NCI-H187 treated with DMSO at 0.1 percent for 48 hours (cell line): ENCODE measurements at regions not wholly inside any gene's neighbourhood (a gene's known extent, or its start where the extent isn't known, plus 50 kb on each side); places are given as distances from the start of the nearest gene placed in this dataset.
"Not testable (repeated sequence)": the region's sequence is repeated elsewhere in the genome, so short reads cannot be mapped to it uniquely, and the experiment has no call there.

Experiments used
- DNase-seq: peaks from one replicate; lab custom pipeline; 2025; lab: John Stamatoyannopoulos, UW

DNA sequence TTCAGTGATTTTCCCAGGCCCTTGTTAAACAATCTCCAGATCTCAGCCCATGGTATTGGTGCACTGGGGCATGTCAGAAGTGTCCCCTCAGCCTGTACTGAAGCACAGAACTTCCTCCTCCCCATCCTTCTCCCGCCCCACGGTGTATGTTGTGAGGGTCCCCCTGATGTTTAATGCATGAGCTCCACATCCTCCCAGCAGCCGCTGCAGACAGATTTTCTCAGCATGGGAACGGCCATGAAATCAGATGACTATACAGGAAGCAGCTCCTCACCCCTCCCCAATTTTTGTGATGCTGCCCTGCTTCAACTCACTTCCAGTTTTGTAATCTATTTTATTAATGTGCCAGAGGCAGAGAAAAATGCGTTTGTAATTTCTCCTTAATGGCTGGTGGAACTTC lies 406.0 kb downstream of the MIAT start:
- DNase-seq = no peak

DNA sequence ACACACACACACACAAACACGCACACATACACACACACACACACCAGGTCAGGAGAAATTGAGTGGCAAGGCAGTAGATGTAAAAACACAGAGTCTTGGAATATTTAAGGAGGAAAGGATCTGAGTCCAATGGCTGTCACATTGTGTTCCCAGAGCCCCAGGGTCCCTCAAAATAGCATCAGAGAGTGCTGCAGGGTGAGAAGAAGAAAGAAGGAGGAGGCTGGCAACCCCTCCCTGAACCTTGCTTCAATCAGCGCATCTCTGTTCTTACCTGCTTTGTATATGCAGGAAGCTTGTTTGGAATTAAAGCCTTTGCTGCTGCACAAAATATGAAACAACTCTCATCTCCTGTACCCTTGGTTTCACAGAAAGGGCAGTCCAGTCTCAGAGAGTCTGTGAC lies 406.5 kb downstream of the MIAT start:
- DNase-seq = no peak

DNA sequence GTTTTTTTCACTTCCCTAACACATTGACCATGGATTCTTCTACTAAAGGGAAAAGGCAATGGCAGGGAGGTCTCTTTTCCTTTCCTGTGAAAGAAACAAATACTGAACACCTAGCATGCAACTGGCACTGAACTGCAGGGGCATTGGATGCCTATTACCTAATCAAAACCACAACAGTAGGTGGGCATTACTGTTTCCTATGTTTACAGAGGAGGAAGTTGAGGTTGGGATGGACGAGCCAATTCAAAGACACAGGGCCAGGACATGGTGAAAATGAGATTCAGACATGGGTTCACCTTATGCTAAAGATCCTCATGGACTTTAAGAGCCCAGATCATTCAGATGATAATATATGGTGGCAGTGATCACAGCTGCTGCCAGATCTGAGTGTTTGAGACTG lies 407.0 kb downstream of the MIAT start:
- no peak for DNase-seq

DNA sequence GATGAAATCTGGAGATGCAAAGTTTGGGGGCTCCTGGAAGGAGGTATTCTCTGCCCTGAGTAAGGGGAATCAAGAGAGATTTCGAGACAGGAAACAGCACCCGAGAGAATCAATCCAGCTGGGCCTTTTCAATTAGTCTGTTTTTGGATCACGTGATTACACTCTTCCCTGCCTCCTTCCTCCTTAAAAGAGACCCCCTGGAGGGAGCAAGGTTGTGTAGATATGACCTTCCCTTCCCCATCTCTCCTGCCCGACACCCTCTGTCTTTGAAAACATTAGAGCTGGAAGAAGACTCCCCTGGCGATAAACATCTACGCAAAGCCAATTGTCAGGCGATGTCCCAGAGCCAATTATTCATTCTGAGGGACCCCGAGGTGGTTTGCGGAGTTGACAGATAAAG lies 407.9 kb downstream of the MIAT start:
- DNase-seq = no peak

DNA sequence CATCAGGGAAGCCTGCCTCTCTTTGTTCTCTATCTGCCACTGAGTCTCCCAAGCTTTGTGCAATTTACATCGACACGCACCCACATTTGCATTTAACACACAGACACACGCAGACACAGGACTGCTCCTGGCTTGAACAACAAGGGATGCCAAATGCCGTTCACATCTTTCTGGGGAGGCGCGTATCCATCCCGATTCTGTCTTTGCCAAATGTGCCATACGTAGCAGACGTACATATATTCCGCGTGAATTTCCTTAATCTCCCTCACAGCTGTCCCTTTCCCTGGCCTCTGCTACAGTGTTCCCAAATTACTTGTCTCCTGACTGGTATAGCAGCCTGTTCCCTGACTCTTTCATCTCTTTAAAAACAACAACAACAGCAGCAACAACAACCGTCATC lies 409.5 kb downstream of the MIAT start:
- DNase-seq = no peak

DNA sequence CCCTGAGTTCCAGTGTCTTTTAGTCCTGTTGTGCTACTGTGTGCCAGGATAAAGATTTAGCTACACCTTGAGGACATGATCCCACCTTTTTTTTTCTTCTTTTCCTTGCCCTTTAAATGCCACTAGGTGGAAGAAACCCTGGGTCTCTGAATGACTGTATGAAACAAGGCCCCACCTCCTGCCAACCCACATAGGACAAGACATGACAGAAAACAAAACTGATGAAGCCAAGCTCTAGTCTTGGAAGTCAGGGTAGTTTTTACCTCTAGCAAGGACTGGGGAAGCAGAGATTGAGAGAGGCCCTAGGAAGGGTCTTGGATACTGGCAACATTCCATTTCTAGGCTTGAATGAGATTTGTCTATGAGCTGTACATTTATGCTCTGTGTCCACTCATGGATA lies 410.7 kb downstream of the MIAT start:
- DNase-seq = no peak

DNA sequence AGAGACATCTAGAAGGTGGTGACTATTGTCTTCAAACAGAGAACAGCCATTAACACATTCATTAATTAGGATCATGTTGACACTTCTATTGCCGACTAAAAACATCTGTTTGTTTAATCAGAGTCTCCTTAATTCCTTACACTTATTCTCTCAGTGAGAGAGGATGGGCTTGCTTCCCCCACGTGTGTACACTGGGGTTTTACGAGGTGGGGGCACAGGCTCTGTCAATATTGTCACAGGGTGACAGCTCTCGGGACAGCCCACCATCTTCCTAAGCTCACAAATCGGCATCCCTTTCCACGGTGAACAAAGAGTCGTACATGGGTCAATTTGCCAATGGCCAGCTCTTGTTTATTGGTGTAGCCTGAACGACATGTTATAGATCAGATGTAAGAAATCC lies 413.2 kb downstream of the MIAT start:
- DNase-seq = no peak

DNA sequence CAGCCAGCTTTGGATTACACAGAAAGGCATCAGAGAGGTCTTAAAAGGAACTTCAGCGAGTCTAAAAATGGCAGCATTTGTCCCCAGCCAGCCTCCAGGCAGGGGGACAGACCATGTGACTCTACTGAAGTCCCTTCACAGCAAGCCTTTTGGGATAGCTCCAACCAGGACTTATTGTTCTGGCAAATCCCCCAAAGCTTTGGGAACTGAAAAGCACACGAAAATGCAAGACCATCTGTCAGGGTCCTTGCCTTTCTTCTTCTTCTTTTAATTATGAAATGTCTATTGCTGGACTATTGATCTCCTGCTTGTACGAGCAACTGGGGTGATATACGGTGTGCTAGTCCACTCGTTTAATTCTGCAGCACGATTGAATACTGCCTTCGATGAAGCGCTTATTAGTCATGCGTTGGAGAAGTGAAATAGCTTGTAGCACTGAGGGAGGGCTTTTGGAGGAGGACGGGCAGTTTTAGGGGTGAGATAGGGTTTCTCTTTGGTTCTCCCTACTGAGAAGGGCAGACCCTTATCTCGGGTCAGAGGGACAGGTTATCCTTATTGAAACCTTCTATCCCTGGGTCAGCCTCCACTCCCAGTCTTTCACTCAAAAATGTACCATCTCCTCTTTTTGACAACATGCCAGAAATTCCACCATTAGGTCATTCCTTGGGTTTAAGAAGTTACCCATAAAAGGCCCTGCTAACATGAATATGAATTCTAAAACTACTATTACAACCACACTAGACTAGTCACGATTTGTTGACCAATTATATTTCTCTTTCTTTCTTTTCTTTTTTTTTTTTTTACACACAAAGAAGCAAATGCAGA lies 416.4 kb downstream of the MIAT start:
- DNase-seq = no peak

DNA sequence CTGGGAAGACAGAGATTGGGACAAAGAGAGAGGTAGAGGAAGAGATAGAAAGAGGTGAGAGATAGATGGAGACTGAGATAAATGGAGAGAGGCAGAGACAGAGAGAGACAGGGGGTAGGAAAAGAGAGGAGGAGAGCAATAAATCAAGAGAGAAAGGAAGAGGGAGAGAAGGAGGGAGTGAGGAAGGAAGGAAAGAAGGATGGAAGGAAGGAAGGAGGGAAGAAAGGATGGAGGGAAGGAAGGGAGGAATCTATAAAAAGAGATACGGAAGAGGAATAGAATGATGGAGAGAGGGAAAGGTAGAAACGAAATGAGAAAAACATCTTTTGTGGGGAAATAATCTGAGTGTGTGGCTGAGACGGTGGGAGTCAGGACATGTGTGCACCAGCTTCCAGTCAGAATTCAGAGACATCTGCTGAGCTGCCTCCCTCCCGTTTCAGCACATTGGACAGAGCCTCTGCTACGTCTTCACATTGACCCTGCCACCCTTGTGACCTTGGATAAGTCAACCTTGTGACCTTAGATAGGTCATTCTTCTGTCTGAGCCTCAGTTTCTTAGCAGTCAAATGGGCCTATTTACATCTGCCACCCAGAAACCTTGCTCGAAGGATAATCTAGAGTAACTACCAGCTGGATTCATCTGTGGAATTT lies 417.8 kb downstream of the MIAT start:
- no peak for DNase-seq

DNA sequence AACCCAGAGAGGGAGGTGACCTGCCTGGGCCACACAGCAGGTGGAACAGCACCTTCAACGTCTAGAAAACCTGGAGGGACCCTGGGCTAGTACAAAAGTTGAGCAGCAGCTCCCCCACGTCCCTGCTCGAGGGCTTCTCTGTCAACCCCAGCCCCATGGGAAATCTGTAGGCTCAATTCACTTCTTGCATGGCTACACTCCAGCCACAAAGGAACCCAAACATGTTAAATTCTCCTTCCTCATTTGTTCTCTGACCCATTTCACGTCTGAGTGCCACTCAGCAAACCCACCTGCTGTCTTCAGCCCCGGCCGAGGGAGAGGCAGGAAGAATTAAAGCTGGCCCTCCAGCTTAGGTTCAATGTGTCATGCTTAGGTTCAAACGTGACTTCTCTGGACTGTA lies 418.5 kb downstream of the MIAT start:
- no peak for DNase-seq

DNA sequence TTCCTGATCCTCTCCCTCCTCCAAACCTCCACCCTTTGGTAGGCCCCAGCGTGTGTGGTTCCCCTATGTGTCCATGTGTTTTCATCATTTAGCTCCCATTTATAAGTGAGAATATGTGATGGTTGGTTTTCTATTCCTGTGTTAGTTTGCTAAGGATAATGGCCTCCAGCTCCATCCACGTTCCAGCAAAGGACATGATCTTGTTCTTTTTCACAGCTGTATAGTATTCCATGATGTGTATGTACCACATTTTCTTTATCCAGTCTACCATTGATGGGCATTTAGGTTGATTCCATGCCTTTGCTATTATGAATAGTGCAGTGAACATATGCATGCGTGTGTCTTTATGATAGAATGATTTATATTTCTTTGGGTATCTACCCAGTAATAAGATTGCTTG lies 420.7 kb downstream of the MIAT start:
- DNase-seq = not testable (repeated sequence)

DNA sequence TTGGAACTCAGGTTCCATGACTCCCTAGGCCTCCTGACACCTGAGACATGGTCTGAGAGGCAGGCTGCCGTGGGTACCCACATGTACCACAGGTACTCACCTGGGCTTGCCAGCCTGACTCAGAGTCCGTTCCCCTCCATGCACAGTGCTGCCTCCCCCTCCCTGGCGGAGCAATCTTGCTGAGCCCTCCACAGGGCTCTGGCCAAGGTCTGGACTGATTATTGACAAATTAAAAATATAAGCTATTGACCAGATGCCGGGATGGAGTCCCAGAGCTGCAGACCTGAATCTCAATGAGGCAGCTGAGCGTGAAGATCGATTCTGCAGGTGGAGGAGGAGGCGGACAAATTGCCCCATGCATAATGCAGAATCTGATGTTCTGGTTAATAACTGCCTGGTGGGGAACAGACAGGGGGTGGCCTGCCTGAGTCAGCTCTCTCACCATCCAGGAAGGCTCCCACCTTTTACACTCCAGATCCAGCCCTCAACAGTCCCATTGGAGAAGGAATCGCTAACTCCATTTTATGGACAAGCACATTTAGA lies 422.7 kb downstream of the MIAT start:
- DNase-seq = no peak

DNA sequence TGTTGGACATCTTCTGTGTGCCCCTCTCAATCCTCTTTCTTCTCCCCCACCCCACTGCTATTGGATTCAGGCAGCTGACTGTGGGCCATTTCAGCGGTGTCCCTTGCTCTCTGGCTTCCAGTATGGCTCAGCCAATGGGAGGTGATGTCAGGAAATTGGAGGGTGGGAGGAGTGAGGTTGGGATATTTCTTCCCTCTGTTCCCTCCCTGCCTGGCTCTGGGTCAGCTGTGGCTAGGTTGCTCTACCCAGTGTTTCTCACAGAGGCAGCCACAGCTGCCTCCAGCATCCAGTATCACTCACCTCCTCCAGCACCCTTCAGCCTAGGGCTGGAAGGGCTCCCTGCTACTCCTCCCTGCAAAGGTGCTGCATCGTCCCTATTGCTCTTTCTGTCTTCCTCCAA lies 423.5 kb downstream of the MIAT start:
- DNase-seq = no peak

DNA sequence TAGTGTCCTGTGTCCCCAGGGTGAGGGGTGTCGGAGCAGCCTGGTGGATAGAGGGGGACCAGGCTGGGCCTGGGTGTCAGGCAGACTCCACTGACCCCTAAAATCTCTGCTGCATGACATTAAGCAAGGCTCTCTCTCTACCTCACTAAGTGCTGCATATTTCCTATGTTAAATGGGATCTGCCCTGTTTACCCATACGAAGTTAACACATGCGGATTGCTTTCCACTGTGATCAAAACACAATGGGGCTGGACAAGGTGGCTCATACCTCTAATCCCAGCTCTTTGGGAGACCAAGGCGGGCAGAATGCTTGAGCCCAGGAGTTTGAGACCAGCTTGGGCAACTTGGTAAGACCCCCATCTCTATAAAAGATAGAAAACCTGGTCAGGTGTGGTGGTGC lies 426.2 kb downstream of the MIAT start:
- DNase-seq = no peak

DNA sequence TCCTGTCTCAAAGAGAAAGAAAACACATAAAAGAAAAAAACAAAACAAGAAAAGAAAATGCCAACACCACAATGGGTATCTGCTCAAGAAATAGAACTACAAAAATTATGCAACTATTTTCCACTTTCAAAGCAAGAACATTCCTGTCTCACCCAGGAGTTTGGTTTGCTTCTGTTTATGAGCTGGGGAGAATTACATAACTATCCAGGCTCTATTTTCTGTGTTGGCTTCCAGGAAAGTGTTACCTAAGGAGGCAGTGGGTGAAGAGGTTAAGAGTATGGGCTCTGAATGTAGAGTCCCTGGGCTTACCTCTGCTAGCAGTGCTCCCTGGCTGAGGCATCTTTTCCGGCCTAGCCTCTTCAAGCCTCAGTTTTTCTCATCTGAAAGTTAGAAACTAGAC lies 426.7 kb downstream of the MIAT start:
- no peak for DNase-seq

DNA sequence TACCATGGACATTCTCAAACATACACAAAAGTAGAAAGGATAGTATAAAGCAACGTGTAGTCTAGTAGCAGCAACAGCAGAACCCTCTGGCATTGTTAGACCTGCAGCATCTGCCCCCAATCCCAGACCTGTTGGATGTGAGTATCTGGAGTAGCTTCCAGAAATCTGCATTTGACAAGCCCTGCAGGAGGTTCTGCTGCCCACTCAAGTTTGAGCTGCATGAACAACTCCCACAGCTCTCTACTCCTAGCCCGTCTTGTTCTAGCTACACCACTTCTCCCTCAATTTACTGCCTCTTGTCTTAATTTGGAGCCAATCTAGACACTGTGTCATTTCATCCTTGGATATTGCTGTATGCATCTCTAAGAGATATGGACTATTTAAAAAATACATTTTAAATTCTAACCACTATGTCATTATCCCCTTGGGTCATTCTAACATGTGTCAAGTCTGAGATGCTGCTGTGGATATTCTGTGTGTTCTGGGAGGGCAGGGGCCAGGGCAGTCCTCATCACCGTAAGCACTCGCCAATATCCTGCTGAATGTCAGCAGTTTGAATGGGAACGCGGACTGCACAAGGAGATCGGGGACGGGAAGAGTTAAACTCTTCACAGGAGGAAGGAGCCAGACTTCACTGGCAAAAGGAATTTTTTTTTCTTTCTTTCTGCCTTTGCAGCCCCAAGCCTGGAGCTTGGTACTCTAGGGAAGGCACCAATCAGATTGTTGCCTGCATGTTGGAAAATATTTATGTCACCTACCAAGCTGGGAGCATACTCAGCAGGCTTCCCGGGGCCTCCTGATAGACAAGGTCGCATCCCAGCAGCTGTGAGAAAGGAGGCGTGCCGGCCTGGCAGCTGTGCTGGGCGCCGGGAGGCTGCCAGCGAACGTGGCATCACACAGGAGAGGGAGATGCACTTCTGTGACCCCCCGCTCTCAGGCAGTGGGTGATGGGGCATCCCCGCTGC lies 429.0 kb downstream of the MIAT start:
- DNase-seq = no peak

DNA sequence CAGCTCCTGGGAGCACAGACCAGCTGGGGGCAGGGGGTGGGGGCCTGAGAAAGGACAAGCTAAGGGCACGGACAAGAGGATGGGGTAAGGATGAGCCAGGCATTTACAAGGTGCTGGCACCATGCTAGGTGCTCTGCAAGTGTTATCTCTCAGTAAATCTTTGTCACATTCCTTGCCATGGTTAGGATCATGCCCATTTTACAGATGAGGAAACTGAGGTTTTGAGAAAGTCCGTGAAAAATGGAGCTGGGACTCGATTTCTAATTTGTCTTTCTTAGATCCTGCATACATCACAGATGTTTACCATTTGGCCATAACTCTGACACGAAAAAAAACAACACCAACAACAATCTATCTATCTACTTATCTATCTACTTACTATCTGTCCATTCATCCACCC lies 429.7 kb downstream of the MIAT start:
- DNase-seq = no peak

DNA sequence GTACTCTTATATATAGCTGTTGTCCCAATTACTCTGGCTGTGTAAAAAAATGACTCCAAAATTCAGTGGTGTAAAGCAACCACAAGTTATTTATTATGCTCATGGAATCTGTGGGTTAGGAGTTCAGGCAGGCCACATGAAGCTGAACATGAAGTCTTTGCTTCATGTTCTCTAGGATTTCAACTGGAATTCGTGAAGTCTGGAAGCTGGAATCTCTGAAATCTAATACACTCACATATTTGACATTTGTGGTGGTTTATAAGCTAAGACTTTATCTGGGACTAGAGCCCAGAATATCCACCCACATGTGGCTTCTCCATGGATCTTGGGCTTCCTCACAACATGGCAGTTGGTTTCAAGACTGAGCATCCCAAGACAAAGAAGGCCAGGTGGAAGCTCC lies 430.6 kb downstream of the MIAT start:
- no peak for DNase-seq

DNA sequence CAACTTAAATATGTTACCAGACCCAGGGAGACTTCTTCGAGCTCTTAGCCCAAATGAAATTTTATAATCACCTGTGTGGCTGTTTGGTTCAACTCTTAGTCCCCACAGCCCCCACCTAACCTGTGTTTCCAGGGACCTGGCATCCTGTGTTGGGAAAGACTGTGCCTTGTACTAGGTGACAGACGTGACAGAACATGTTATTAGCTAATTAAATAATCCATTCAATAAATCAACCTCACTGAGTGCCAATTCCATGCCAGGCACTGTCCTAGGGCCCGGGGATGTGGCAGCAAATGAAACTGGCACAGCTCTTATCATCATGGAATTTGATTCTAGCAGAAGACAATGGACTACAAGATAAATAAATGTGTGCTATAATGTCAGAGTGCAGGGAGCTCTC lies 431.9 kb downstream of the MIAT start:
- no peak for DNase-seq

DNA sequence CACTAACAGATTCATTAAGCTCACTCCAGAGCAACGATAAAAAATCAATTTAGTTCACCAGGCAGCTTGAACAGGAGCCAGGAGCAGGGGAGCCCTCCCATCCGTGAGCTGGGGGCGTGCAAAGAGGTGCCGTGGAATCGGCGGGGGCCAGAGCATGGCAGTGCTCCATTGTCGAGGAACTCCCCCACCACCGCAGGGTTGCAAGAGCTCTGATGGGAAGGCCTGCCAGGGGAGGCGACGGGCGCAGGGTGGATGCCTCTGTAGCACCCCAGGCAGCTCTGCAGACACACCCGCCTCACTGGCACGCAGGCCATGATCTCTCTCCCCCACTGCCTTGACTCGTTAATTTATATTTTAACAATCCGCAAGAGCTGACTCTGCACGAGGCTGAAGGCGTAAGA lies 433.2 kb downstream of the MIAT start:
- no peak for DNase-seq

DNA sequence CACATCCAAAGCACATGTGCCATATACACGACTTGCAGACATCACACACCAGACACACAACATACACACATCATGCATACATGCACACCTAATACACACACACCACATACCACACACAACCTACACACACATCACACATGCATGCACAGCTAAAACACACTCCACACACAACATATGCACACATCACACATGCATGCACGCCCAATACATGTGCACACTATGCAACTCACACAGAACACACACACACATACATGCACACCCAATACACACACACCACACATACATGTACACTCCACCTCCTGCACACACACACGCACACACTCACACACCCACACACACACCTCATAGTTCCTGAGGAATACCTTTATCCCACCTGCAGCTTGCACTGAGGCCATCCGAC lies 436.0 kb downstream of the MIAT start:
- no peak for DNase-seq

DNA sequence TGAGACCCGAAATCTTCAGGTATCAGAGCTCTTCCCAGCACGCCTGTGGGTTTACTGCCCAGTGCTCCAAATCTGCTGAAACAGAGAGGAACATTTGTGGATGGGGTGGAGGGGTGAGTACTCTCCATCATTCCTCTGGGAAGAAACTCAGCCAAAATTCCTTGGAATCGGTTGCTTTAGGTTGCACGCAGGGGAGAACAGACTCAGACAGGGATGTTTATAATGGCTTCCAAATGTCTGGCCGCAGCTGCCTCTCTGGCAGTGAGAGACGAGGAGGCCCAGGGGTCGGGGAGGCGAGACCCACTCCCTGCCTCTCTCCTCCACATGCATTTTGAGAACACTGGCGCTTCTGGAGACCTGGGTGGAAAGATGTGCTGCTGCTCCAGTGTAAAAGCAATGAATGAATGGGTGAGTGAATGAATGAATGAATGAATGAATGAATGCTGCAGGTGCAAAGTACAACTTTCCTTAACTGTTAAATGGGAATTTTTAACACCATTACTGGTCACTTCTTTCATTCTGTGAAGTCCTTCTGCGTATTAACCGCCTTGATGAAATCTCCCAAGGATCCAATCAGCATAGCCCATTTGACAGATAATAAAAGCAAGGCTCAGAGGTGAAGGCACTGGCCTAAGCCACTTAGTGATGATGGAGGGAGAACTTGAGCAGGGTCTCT lies 437.4 kb downstream of the MIAT start:
- DNase-seq = no peak
